Hindlimb muscle (tissue), 1 donor: ENCODE measurements at regions not wholly inside any gene's neighbourhood (a gene's known extent, or its start where the extent isn't known, plus 50 kb on each side); places are given as distances from the start of the nearest gene placed in this dataset.
"Not testable (repeated sequence)": the region's sequence is repeated elsewhere in the genome, so short reads cannot be mapped to it uniquely, and the experiment has no call there.

Experiments used
- DNase-seq: peaks from one replicate; pipeline ENCODE4 v3.0.0-alpha.2; 2013

DNA sequence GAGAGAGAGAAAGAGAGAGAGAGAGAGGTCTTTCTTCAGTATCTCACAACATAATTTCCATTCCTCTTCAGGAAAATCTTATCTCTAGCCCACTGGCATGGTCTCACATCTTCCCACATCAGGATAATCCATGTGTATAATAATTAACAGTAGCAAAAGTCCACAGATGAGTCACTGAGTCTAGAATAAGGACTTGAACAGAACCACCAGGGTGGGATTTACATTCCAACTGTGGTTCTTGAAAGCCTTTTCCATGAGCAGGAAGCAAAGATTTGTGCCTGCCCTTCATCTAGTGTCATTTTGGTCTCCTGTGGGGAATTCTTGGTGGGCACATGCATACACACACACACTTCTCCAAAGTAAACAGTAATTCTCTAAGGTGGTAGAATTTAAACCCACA lies 107.1 kb upstream of the TCF4 start:
- DNase-seq = no peak

DNA sequence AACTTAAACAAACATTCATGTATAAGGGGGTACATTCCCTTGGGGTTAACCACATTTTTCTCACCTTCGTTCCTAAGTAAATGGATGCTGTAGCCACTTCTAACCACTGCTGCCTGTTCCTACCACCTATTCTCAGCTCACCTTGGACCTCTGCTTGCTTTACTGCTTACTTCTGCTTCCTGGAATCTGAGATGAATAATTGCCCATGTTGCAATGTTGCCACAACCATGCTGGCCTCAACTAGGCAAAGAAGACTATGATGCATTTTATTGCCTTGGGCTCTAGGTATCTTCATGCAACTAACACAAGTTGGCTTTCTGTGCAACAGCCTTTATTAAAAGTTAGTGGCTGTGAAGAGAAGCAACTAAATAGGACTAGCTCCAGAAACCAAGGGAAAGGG lies 106.3 kb upstream of the TCF4 start:
- no peak for DNase-seq

DNA sequence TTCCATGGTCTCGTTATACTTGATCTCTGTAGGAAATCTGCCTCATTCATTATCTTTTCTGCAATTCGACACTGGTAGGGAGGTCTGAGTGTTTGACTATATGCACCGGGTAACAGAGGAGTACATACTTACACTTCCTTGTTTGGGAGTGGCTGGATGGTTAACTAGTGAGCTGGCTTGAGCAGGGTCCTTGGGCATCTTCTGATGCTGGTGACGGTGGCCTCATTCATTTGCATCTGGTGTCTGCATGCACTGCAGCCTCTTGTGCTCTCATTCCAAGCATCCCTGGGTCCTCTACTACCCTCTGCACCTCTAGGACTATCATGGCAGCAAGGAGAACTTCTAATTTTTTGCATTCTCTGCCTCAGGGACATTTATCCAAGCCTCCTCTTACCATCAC lies 100.0 kb upstream of the TCF4 start:
- DNase-seq = no peak

DNA sequence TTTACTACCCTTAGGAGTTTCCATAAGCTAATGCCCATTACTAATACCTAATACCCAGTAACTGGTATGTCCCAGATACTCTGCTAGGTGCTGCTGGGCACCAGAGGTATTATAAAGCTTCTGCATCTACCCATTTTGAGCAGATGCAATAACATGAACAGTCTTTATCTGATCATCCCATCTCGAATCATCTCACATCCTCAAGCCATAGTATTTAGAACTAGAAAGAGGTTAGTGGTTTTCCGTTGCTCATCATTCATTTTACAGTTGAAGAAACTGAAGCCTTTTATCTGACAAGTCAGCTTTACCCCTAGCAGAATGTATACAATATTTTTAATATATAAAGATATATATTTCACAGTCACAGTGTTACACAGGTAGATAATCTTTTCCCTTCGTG lies 99.1 kb upstream of the TCF4 start:
- no peak for DNase-seq

DNA sequence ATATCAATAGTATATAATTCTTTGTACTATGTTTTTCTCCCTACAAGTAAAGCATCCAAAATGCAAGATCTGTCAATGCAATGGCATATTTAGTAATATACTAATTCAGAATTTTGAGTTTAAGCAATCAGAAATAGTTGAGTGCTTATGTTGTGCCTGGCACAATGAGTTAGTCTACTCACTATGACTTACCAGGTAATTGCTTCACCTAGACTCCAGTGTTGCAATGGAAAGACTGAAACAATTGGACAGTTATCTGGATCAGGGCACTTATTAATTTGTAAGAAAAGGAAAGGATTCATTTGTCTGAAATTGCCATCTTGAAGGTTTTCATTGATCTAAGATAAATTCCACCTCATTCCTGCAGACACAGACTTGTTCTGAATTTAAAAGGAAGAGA lies 97.6 kb upstream of the TCF4 start:
- no peak for DNase-seq

DNA sequence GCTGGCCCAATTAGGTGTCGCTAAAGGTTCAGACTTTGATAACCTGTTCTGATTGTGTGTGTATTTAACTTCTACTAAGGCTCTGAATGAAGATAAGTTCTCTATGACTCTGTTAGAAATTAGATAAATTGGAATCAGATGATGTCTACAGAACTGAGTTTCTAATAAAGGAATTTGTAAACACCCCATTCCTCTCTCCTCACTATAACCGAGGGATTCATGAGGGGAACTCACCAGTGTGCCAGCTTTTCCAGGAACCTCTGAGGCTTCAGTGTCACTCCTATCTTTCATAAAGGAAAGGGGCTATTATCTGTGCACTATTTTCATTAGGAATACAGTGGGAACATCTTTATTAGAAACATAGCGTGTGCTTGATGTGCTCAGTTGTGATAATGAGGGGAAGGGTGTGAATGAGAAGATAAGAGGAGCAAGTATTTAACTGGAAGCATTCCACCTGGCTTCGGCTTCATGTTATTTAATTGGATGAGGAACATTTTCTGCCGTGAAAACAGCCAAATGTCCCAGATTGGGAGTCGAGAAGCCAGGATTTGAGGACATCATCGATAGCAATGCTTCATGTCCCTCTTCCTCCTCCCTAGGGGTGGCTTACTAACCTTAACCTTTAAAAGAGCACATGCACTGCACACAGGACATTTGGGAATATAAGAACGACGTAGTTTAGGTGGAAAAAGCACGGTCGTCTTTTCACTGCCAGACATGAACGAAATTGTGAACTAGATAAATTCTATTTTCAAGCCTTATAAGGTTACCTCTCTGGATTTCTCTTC lies 84.8 kb upstream of the TCF4 start:
- DNase-seq = no peak

DNA sequence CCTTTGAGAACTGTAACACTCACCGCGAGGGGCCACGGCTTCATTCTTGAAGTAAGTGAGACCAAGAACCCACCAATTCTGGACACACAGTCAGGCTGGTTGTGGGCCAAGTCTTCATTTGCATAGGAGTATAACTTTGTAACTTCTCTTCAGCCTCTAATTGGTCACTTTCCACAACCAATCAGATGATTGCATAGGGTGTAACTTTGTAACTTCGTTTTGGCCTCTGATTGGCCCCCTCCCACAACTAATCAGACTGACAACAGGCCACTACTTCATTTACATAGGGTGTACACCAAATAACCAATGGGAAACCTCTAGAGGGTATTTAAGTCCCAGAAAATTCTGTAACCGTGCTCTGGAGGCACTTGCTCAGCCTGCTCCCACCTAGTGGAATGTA lies 77.5 kb upstream of the TCF4 start:
- no peak for DNase-seq

DNA sequence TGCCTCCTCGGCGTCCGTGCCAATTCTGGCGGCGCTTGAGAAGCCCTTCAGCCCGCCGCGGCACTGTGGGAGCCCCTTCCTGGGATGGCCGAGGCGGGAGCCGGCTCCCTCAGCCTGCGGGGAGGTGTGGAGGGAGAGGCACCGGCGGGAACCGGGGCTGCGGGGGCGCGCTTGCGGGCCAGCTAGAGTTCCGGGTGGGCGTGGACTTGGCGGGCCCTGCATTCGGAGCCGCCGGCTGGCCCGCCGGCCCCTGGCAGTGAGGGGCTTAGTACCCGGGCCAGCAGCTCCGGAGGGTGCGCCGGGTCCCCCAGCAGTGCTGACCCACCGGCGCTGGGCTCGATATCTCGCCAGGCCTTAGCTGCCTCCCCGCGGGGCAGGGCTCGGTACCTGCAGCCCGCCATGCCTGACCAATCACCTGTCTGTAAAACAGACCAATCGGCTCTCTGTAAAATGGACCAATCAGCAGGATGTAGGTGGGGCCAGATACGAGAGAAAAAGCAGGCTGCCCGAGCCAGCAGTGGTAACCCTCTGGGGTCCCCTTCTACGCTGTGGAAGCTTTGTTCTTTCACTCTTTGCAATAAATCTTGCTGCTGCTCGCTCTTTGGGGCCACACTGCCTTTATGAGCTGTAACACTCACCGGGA lies 76.9 kb upstream of the TCF4 start:
- not testable (repeated sequence) for DNase-seq

DNA sequence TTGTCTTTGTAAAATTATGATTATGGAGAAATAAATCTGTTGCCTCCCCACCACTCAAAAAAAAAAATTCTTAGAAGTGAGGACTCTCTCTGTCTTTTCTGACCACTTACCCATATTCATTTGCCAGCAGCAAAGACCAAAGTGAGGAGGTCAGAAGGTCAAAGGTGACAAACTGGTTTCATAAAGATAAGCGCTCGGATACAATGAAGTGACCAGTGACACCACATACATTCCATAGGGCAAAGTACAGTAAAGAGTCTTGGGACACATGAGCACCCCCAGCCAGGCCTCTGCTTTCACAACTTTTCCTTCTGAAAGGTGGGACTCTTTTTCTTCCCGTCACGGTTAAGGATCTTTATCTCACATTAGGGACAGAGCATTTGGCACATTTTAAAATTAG lies 75.9 kb upstream of the TCF4 start:
- DNase-seq = no peak

DNA sequence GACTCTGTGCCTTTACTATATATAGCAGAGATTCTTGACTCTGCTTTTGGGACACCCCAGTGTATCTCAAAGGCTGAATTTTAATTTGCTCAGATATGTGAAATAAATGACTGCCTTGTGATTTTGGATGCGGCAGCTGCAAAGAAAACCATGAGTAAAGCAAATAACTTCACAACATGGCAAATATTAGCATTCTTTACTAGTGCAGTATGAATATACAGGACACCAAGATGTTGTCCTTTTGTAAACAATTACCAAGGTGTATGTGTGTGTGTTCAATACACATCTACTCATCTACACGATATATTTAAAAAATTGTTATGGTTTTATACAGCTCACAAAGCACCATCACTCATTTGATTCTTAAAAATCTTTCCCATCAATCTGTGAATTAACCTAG lies 70.6 kb upstream of the TCF4 start:
- DNase-seq = no peak

DNA sequence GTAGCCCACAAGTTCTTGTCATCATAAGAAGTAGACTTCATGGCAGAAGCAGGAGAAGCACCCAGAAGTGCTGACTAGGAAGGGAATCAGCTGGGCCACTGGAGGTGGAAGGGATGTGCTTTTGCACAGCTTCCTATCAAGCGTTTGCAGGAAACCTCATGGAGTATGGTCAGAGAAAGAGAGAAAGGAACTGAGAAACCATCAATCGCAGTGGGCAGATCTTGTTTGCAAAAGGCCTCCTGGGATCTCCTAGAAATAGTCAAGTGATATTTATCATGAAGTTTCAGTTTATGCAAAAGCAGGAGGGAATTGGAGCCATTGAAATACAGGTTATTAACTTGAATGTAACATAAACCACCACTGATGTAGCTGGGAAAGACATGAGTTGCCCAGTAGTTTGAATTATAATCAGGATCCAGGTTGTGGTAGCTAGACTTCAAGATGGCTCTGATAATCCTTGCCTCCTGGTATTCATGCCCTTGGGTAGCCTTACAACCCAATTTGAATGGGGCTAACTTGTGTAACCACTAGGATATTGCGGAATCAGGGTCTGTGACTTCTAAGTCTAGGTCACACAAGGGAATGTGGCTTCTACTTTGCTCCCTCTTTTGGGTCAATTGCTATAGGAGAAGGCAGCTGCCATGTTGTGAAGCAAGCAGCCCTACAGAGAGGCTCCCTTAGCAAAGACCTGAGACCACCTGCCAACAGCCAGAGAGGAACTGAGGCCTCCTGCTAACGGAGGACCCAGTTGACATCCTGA lies 69.8 kb upstream of the TCF4 start:
- no peak for DNase-seq

DNA sequence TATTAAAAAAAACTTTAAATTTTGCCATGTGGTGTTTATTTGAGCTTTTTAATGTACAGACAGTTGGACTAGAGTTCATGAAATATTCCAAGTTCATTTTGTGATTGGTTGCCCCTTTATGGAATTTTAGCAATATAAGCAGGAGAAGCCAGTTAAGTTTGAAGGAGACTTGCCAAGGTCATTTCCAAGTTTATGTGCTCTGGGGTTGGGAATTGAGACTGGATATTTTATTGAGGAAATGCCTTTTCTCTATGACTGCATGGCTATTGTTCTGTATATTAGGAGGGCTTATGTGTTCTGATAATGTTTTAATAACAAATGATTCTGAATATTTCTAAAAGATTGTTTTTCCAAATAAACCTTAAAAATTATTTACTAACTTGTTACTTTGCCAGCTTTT lies 67.0 kb upstream of the TCF4 start:
- no peak for DNase-seq

DNA sequence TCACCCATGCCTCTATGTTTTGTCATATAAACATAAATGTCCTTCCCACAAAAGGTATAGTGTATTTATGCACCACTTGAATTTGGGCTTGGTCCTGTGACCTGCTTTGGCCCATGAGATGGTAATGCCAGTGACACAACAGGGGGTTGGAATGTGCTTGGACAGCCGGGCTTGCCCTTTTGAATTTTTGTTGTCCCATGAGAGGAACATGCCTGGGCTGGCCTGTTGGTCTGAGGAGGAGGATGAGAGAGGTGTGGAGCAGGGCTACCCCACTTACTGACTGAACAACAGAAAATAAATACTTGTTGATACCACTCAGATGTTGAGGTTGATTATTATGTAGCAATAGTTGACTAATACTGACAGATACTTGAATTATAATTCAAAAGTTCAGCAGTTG lies 63.2 kb upstream of the TCF4 start:
- no peak for DNase-seq

DNA sequence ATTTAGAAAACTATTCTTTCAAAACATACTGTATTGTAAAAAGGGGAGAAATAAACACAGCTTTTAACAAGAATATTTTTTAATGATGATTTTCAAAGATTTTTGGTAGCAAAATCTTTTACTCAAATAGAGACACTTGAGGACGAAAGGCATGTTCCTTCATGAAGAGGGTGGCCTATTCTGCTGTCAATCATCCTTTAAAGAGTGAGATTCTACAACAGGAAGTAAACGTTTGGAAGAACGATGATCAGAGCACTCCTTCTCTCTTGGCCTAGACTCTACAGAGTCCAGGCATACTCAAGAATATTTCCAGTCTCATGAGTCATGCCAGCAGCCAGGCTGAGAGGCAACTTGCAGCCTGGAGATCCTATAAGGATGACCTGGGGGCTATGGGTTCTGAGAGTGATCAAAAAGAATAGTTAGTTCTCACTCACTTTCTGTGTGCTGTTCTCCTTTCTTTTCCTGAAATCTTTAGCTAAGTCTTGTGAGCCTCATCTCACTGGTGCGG lies 62.4 kb upstream of the TCF4 start:
- DNase-seq = no peak

DNA sequence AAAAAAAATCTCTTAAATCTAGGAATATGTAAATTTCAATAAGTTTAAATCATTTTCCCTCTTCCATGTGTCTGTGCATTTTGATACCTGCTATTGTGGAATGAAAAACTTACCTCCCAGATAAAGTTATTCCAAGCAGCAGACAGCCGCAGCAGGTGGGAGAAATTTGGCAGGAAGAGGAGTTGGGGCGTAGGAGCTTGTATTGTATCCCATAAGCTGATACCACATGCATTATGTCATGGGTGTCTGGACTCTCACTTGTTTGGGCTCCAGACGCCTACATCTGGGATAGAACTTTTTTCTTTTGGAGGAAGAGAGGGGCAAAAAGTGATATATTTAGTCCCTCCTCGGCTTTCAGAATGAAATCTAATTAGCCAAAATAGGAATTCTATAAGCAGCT lies 59.3 kb upstream of the TCF4 start:
- DNase-seq = no peak

DNA sequence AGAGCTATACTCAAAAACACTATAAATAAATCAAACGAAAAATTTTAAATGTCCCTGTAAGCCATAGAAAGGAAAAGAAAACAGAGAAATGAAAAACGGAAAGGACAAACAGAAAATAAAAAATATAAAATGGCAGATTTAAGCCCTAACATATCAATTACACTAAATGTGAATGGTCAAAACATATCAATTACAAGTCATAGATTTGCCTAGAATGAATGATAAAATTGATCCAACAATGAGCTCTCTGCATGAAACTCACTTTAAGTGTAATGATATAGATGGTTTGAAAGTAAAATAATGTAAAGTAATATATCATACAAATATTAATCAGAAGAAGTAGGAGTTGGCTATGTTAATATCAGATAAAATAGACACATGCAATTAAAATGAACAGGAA lies 54.2 kb upstream of the TCF4 start:
- DNase-seq = no peak

DNA sequence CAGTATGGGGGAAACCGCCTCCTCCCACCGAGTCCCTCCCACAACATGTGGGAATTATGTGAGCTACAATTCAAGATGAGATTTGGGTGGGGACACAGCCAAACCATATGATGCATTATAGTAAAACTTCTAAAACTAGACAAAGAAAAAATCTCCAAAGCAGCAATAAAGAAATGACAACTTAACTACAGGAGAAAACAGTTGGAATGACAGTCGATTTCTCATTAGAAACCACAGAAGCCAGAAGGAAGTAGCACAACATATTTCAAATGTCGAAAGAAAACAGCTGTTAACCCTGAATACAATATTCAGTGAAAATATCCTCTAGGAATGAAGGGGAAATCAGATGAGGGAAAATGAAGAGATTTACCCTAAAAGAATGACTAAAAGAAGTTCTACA lies 53.5 kb upstream of the TCF4 start:
- DNase-seq = no peak
